GM10266 (cell line): ENCODE measurements at regions not wholly inside any gene's neighbourhood (a gene's known extent, or its start where the extent isn't known, plus 50 kb on each side); places are given as distances from the start of the nearest gene placed in this dataset.

ENCODE experiments used
- DNase-seq: peaks from one replicate; pipeline ENCODE4 v3.0.0; 2012; ENCODE audit errors: extremely low spot score
- TF ChIP-seq, protein P1 (sequence below): IDR thresholded peaks from 2 replicates; pipeline ENCODE4 v1.5.1; 2012; ENCODE audit warnings: mild to moderate bottlenecking, low read depth; ENCODE audit not compliant: control insufficient read depth, insufficient read depth; ENCODE audit errors: missing control alignments

DNA sequence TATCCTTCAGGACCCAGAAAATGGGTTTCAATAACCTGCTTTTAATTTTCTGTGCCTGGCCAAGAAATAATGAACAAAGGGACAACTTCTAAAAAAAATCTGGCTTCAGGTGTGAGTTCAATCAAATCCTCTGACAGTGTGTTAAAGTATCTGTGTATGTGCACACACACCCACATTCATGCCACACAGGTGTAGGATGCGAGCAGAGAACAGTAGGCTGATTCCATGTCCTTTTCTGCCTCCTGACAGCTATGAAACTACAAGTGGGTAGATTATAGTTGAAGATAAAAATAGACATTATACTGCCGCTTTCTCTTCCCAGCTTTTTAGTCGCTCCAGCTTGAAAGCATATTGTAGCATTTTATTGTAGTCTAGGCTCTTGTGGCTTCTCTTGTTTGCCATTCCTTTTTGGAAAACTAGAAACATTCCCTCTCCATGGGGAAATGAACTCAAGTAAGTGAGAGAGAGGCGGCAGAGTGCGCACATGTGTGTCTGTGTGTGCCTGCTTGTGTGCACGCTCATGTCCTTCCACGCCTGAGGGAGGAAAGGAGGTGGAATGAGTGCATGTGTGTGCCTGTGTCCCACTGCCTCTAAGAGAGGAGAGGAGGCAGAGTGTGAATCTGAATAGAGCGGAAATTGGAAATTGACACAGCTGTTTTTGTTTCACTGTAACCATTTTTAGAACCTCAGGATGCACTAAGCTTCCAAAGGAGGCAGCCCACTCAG is 273.0 kb downstream of the ELAVL2 start:
- no peak for DNase-seq
- TF ChIP-seq, protein P1, sequence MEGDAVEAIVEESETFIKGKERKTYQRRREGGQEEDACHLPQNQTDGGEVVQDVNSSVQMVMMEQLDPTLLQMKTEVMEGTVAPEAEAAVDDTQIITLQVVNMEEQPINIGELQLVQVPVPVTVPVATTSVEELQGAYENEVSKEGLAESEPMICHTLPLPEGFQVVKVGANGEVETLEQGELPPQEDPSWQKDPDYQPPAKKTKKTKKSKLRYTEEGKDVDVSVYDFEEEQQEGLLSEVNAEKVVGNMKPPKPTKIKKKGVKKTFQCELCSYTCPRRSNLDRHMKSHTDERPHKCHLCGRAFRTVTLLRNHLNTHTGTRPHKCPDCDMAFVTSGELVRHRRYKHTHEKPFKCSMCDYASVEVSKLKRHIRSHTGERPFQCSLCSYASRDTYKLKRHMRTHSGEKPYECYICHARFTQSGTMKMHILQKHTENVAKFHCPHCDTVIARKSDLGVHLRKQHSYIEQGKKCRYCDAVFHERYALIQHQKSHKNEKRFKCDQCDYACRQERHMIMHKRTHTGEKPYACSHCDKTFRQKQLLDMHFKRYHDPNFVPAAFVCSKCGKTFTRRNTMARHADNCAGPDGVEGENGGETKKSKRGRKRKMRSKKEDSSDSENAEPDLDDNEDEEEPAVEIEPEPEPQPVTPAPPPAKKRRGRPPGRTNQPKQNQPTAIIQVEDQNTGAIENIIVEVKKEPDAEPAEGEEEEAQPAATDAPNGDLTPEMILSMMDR = no peak

DNA sequence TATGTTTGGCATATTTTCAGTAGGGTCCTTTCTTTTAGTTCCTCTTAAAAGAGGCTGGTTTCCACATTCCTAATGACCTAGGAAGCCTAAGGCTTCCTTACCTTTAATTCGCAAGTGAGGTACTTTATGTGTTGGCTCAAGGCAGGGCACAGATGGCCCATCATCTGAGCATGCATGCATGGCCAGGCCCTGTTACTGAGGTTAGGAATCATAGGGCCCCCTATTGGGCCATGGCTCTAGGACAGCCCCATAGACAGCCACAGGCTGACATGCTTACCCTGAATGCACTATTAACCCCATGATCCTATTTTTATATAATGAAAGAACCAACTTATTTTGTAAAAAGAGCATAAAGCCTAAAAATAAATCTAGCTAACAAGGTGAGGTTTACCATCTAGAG is 271.4 kb downstream of the ELAVL2 start:
- TF ChIP-seq, protein P1 = no peak
- no peak for DNase-seq

DNA sequence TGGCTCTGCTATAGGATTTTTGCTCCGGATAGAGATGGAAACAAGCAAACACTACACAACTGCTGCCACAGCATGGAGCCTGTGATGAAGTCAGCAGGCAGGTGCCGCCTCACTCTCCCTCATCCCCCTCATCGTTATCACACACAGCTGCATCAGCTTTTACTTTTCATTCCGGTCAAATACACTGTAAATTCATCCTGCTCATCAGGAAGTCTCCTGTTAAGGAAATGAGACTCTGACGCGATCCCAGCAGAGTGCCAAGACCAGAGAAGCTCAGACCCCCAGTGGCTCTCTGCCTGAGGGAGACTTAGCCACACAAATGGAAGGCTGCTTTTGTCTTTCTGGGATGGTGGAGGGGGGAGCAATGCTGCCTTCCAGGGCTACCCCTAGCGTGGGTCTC is 270.2 kb downstream of the ELAVL2 start:
- DNase-seq = no peak
- TF ChIP-seq, protein P1 = no peak

DNA sequence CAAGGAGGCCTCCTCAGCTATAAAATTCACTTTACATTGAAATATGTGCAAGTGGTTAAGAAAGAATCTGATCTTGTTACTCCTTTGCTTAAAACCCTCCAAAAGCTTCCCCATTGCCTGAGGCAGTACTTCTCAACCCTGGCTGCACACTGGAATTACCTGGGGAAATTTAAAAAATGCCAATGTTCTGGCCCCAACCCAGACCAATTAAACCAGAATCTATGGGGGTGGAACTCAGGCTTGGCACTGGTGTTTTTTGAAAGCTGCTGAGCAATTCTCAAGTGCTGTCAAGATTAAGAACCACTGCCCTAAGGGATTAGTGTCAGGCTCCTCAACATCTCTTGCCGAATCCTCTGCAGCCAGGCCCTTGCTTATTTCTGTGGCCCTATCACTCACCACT is 269.6 kb downstream of the ELAVL2 start:
- no peak for DNase-seq
- TF ChIP-seq, protein P1 = no peak

DNA sequence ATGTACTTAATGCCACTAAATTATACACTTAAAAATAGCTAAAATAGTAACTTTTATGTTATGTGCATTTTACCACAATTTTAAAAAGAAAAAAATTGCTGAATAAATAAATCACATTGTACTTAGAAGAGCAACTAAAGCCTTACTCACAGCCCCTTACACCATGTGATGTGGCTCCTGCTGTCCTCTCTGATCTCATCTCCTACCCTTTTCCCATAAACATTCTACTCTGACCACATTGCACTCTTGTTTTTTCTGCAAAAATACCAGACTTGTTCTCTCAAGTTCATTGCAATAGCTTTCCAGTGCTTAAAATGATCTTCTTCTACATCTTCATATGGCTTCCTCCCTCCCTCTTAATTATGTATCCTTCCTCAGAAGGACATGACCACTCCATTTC is 268.4 kb downstream of the ELAVL2 start:
- TF ChIP-seq, protein P1 = no peak
- DNase-seq = no peak

DNA sequence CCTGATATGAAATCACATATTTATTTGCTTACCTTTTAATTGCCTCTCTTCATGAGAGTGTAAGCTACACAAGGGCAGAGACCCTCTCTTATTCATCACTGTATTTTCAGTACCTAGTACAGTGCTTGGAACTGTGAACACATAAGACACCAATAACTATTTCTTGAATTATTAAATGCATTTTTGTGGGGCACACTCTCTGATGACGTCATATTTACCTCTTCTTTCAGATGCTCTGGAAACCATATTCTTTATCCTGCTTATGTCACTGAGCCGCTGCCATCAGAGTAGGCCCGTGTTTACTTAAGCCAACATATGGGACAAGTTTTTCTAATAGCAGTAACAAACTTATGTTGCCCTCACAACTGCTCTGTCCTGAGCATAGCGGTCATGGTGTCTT is 266.5 kb downstream of the ELAVL2 start:
- DNase-seq = no peak
- TF ChIP-seq, protein P1 = no peak

DNA sequence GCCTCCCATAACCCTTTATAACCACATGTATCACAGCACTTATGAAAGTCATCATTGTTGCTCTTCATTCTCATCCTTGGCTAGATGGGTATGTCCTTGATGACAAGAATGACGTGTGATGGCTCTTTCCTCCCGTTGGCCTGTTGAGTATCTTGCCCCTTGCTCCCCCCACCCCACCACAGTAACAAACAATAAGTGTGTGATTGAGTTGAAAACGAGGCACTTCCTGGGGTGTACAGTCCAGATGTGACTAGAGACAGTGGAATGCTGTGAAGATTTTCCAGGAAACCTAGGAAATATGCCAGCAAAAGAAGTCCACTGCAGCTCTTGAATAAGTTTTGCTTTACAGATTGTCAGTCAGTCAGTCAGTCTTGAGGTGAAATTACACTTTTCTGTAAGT is 262.5 kb downstream of the ELAVL2 start:
- no peak for DNase-seq
- TF ChIP-seq, protein P1 = no peak
